Liver (tissue), 8 donors: ENCODE measurements at regions not wholly inside any gene's neighbourhood (a gene's known extent, or its start where the extent isn't known, plus 50 kb on each side); places are given as distances from the start of the nearest gene placed in this dataset.

Experiments used
- DNase-seq: peaks from one replicate; pipeline ENCODE4 v3.0.0-alpha.2; 2017; ENCODE audit warnings: low spot score
- H3K27ac ChIP-seq, 2 donors: one replicate each; pipeline ENCODE4 v1.7.0; 2013; ENCODE audit warnings: inconsistent platforms in 2 of 2, low read length in 2 of 2, control low read depth in 1 of 2, low read depth in 1 of 2, mild to moderate bottlenecking in 1 of 2
- H3K27me3 ChIP-seq, 4 donors: one replicate each; pipeline versions ENCODE4 v1.6.1 to v1.7.0; 2013; ENCODE audit warnings: low read length in 3 of 4, inconsistent platforms in 1 of 4, mild to moderate bottlenecking in 1 of 4, moderate library complexity in 1 of 4; ENCODE audit not compliant: control insufficient read depth in 4 of 4, insufficient read depth in 4 of 4
- H3K36me3 ChIP-seq, 4 donors: one replicate each; pipeline versions ENCODE4 v1.6.1 to v1.7.0; 2013; ENCODE audit warnings: low read length in 3 of 4, mild to moderate bottlenecking in 3 of 4, low read depth in 1 of 4, moderate library complexity in 1 of 4; ENCODE audit not compliant: control insufficient read depth in 4 of 4, insufficient read depth in 3 of 4
- H3K4me1 ChIP-seq, 4 donors: one replicate each; pipeline versions ENCODE4 v1.6.1 to v1.7.0; 2013; ENCODE audit warnings: low read length in 3 of 4, mild to moderate bottlenecking in 3 of 4, moderate library complexity in 1 of 4; ENCODE audit not compliant: control insufficient read depth in 4 of 4, insufficient read depth in 4 of 4
- H3K4me3 ChIP-seq, 3 donors: one replicate each; pipeline versions ENCODE4 v1.6.1 to v1.7.0; 2013; ENCODE audit warnings: low read length in 3 of 3, control low read depth in 1 of 3, low read depth in 1 of 3, mild to moderate bottlenecking in 1 of 3
- H3K9ac ChIP-seq, 2 donors: one replicate each; pipeline ENCODE4 v1.7.0; 2013; ENCODE audit warnings: low read length in 2 of 2, mild to moderate bottlenecking in 2 of 2, moderate library complexity in 2 of 2, control low read depth in 1 of 2, low read depth in 1 of 2
- H3K9me3 ChIP-seq, 4 donors: one replicate each; pipeline versions ENCODE4 v1.6.1 to v1.7.0; 2013; ENCODE audit warnings: low read length in 3 of 4; ENCODE audit not compliant: control insufficient read depth in 4 of 4
- ATF3 ChIP-seq: IDR thresholded peaks from 2 replicates; pipeline ENCODE4 v1.6.1; 2016; ENCODE audit warnings: antibody characterized with exemption
- CTCF ChIP-seq: fragments of 150-350 bp; IDR thresholded peaks from 2 replicates; pipeline ENCODE4 v1.5.1; 2017; ENCODE audit warnings: improper control_type of control experiment, low read depth, low read length; ENCODE audit not compliant: missing input control
- EGR1 ChIP-seq, 2 donors: IDR thresholded peaks; 2 replicates each; pipeline ENCODE4 v1.6.1; 2016 to 2018; ENCODE audit warnings: antibody characterized with exemption in 2 of 2, low read depth in 2 of 2
- FOXA1 ChIP-seq: IDR thresholded peaks from 2 replicates; pipeline ENCODE4 v1.6.1; 2016; ENCODE audit warnings: antibody characterized with exemption
- FOXA2 ChIP-seq: IDR thresholded peaks from 2 replicates; pipeline ENCODE4 v1.6.1; 2016; ENCODE audit warnings: antibody characterized with exemption
- HNF4A ChIP-seq, 2 donors: conservative IDR thresholded peaks; 2 replicates each; pipeline ENCODE4 v1.6.1; 2016; ENCODE audit warnings: antibody characterized with exemption in 2 of 2, mild to moderate bottlenecking in 2 of 2
- HNF4G ChIP-seq: IDR thresholded peaks from 2 replicates; pipeline ENCODE4 v1.6.1; 2016; ENCODE audit warnings: antibody characterized with exemption
- MAX ChIP-seq: IDR thresholded peaks from 2 replicates; pipeline ENCODE4 v1.6.1; 2016; ENCODE audit warnings: antibody characterized with exemption
- RAD21 ChIP-seq, 2 donors: IDR thresholded peaks; 2 replicates each; pipeline ENCODE4 v1.6.1; 2016; ENCODE audit warnings: antibody characterized with exemption in 2 of 2, mild to moderate bottlenecking in 2 of 2
- REST ChIP-seq: IDR thresholded peaks from 2 replicates; pipeline ENCODE4 v1.6.1; 2016; ENCODE audit warnings: antibody characterized with exemption, mild to moderate bottlenecking
- RXRA ChIP-seq, 2 donors: IDR thresholded peaks; 2 replicates each; pipeline ENCODE4 v1.6.1; 2017 to 2018; ENCODE audit warnings: antibody characterized with exemption in 2 of 2, mild to moderate bottlenecking in 1 of 2
- SP1 ChIP-seq: IDR thresholded peaks from 2 replicates; pipeline ENCODE4 v1.6.1; 2018; ENCODE audit warnings: antibody characterized with exemption, mild to moderate bottlenecking
- TAF1 ChIP-seq: conservative IDR thresholded peaks from 2 replicates; pipeline ENCODE4 v1.6.1; 2016; ENCODE audit warnings: antibody characterized with exemption, mild to moderate bottlenecking
- YY1 ChIP-seq: IDR thresholded peaks from 2 replicates; pipeline ENCODE4 v1.6.1; 2016; ENCODE audit warnings: antibody characterized with exemption, mild to moderate bottlenecking
- ZBTB33 ChIP-seq: IDR thresholded peaks from 2 replicates; pipeline ENCODE4 v1.6.1; 2016; ENCODE audit warnings: antibody characterized with exemption
- WGBS: extraction: QIAGEN DNeasy Blood & Tissue Kit; methylation state at CpG from one replicate; pipeline ENCODE4 v1.1.7; 2013; 5-methylcytosine and 5-hydroxymethylcytosine counted together
- donor health status: healthy.
- donor health status: healthy.
- donor health status: healthy.
- donor health status: healthy.
- donor health status: healthy.

- no peak overlapping the region for H3K4me3 ChIP-seq
- TF ChIP-seq RXRA (IDR thresholded peaks at IDR 0.05) = no peak
- no peak for TF ChIP-seq HNF4G
- TF ChIP-seq FOXA2 = no peak
- 60% methylated on average over 3 of the region's 3 CpGs for WGBS
- no peak for DNase-seq
- H3K27me3 ChIP-seq = no peaks in the 10 kb centered on the region
- H3K9ac ChIP-seq = no peak overlapping the region
- H3K36me3 ChIP-seq = no peaks in the 10 kb centered on the region
- no peaks in the 10 kb centered on the region for H3K9me3 ChIP-seq
- H3K27ac ChIP-seq = no peak overlapping the region
- no peaks in the 10 kb centered on the region for H3K4me1 ChIP-seq
These were observed 242.4 kb upstream of the KIAA1217 start for GRCh38 chr10:23966504-23967051.

GRCh38 chr10:23968301-23968700 lies 240.6 kb upstream of the KIAA1217 start:
- TF ChIP-seq RAD21 (IDR thresholded peaks at IDR 0.05) (no peak), MAX (no peak), CTCF (no peak), HNF4G (no peak), EGR1 (IDR thresholded peaks at IDR 0.05; ENCODE audit: low read depth in 2 of 2) (no peak), ATF3 (no peak), REST (no peak), TAF1 (no peak), ZBTB33 (no peak), HNF4A (conservative IDR thresholded peaks at IDR 0.05) (no peak), YY1 (no peak), FOXA1 (no peak), FOXA2 (no peak), SP1 (no peak)
- 80% methylated on average over 4 of the region's 4 CpGs for WGBS
- DNase-seq = no peak
- H3K27ac ChIP-seq = no peak overlapping the region
- no peak overlapping the region for H3K9ac ChIP-seq
- no peaks in the 10 kb centered on the region for H3K9me3 ChIP-seq
- no peak overlapping the region for H3K4me3 ChIP-seq
- no peaks in the 10 kb centered on the region for H3K36me3 ChIP-seq
- H3K4me1 ChIP-seq = no peaks in the 10 kb centered on the region
- peaks cover 0 to 2% (median 0%) of the 10 kb centered on the region in 4 donors for H3K27me3 ChIP-seq
